Omental fat pad (tissue), 3 donors: ENCODE measurements at regions not wholly inside any gene's neighbourhood (a gene's known extent, or its start where the extent isn't known, plus 50 kb on each side); places are given as distances from the start of the nearest gene placed in this dataset.

Source experiments
- ATAC-seq: fragments of 150-250 bp; one replicate; pipeline ENCODE4 v1.9.1; 2016; ENCODE audit warnings: mild to moderate bottlenecking, moderate library complexity; ENCODE audit not compliant: low FRiP score
- DNase-seq: peaks from one replicate; pipeline ENCODE4 v3.0.0-alpha.2; 2019; ENCODE audit warnings: low spot score
- TF ChIP-seq, protein P1 (sequence below), 3 donors: fragments of 450-650 bp; IDR thresholded peaks; one replicate each; pipeline ENCODE4 v1.5.1; 2016 to 2017; ENCODE audit warnings: antibody characterized with exemption in 3 of 3, mild to moderate bottlenecking in 3 of 3, moderate library complexity in 2 of 3

DNA sequence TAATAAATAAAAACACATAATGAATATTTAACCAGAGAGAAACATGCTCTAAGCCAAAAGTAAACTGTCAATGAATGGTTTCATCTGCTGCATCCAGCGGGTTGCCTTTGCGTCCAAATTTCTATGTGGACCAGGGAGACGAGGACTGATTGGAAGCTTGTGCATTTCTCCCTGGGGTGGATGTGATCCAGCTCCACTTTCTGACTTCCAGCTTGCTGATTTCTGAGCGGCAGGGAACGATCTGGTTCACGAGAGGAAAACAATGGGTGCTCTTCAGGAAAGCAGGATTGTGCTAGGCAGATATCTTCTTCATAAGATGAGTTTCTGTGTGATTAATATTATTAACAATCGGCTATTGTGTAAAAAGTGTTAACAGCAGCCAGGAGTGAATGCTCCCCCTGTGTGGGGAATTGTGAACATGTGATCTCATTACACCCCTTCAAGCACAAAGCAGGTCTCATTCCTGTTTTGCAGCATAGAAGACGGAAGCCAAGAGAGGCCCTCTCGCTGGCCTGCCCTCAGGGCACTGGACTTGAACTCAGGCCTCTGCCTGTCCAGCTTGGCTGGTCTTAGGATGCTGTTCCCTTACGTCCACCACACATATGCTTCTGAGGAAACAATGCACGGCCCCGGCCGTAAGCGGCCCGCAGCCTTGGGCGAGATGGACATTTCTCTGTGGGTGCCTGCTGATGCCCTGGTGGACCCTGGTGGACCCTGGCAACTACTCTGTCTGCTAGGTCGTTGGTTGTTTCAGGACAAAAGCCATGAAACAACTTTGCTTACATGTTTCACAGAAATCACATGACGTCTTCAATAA, 183.4 kb upstream of the C1orf174 start:
- TF ChIP-seq, protein P1, sequence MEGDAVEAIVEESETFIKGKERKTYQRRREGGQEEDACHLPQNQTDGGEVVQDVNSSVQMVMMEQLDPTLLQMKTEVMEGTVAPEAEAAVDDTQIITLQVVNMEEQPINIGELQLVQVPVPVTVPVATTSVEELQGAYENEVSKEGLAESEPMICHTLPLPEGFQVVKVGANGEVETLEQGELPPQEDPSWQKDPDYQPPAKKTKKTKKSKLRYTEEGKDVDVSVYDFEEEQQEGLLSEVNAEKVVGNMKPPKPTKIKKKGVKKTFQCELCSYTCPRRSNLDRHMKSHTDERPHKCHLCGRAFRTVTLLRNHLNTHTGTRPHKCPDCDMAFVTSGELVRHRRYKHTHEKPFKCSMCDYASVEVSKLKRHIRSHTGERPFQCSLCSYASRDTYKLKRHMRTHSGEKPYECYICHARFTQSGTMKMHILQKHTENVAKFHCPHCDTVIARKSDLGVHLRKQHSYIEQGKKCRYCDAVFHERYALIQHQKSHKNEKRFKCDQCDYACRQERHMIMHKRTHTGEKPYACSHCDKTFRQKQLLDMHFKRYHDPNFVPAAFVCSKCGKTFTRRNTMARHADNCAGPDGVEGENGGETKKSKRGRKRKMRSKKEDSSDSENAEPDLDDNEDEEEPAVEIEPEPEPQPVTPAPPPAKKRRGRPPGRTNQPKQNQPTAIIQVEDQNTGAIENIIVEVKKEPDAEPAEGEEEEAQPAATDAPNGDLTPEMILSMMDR (IDR thresholded peaks at IDR 0.05): no peak
- no peak for DNase-seq
- no peak for ATAC-seq

DNA sequence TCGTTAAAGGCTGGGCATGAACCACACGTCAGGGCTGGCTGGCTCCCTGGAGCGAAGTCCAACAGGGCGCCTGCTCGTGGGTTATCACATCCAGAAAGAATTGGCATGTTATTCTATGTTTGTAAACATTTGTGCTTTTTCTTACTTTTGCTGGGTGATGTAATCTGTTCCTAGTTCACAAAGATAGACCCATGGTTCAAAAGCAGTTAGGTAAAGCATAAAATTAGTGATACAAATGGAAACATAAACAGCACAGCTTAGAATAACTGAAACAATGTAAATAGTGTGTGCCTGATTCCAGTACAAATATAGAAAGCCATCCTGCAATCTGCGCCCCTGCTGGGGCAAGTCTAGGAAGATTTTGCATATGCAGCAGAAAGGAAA, 184.0 kb upstream of the C1orf174 start:
- TF ChIP-seq, protein P1 (IDR thresholded peaks at IDR 0.05): no peak
- DNase-seq (no peak), ATAC-seq (no peak)

DNA sequence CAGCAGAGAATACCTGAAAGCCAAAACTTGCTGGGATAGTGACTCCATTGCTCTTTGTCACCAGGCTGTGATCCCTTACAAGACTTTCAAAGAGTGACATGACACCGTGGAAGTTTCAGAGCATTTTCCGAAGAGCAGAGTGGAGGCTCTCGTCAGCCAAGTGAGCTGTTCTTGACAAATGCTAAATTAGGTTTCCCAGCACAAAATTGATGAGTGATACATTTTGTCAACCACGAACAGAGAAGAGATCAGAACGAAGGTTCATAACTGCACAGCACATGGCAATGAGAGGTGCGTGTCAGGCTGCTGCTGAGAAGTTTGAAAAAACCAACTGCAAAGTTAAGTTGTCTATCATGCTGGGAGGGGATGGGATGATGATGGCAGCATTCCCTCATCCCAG, 184.4 kb upstream of the C1orf174 start:
- TF ChIP-seq, protein P1 (IDR thresholded peaks at IDR 0.05): no peak
- ATAC-seq (no peak), DNase-seq (no peak)

DNA sequence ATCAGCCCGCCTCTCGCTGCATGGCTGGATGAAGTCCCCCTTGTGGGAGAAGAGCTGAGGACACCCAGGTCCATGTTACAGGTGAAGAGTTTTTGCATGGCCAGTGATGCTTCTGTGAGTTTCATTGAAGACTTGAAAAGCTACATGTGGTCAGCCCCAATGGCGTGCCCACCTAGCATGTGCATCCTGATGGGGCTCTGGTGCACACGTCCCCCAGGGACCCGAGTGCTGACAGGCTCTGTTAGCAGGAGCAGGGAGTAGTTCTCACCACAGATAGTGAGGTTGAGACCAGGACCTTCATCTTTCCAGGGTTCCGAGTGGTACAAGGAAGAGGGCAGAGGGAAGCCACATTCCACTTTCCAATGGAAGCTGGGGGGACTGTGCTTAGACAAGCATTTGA, 184.8 kb upstream of the C1orf174 start:
- DNase-seq: no peak
- ATAC-seq: no peak
- TF ChIP-seq, protein P1 (IDR thresholded peaks at IDR 0.05): no peak

DNA sequence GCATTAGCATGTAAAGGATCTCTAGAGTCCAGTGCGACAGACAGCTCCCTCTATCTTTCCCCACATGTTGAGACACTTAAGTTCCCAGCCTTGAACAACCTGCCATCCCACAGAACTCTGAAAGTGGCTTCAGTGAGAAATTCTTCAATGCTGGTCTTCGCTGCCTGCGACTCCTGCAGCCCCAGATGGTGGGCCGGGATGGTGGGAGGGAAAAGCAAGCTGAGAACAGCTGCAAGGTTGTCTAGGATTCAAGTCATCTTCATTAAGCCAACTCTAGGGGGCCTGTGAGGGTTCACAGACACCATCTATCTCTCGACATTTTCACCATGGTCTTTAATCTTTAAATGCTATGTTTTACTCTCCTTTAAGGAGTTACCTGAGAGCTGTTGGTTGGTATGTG, 185.5 kb upstream of the C1orf174 start:
- TF ChIP-seq, protein P1 (IDR thresholded peaks at IDR 0.05): no peak
- DNase-seq (no peak), ATAC-seq (no peak)

DNA sequence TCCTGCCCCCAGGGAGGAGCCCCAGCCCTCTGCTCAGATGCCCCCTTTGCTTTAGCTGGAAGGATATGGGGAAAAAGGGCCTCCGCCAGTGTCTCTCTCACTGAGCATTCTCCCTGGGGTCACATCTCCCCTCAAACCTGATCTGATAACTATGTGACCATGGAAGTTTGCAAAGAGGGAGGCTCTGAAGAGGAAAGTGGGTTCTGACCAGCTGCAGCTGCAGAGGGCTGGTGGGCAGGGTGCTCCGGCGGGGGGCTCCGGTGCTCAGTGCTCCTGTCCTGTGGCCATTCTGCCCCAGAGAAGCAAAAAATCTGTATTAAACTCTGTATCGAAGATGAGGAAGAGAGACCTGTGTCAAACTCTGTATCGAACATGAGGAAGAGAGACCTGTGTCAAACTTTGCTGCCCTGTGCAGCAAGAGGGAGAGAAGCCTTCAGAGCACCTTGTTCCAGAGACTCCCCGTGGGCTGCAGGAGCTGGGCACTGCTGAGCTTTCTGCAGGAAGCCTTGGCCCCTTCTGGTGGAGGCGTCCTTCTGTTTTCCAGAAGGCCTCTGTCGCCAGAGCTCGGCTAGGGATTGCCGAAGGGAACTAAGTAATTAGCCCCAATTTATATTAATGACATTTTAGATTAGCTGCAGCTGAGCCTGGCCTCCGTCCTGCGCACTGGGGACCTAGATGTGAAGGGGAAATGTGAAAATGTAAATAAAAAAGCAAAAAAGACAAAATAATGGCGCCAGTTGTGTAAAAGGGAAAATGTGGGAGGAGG, 186.2 kb upstream of the C1orf174 start:
- DNase-seq: no peak
- no peak for ATAC-seq
- TF ChIP-seq, protein P1 (IDR thresholded peaks at IDR 0.05): no peak
